DOHH2 (cell line): ENCODE measurements at regions not wholly inside any gene's neighbourhood (a gene's known extent, or its start where the extent isn't known, plus 50 kb on each side); places are given as distances from the start of the nearest gene placed in this dataset.

Experiments used
- EZH2phosphoT487 ChIP-seq: fragments of 200-600 bp; sonication (generic); IDR thresholded peaks from 2 replicates; pipeline ENCODE4 v1.6.1; 2017; ENCODE audit warnings: borderline replicate concordance, mild to moderate bottlenecking, antibody characterized with exemption, low read length, moderate library complexity, mixed read lengths
- TF ChIP-seq, protein P1 (sequence below): fragments of 200-600 bp; sonication (generic); IDR thresholded peaks from one replicate; pipeline ENCODE4 v1.5.1; 2014; ENCODE audit warnings: antibody characterized with exemption, mild to moderate bottlenecking, low read depth, low read length; ENCODE audit not compliant: poor library complexity, severe bottlenecking

DNA sequence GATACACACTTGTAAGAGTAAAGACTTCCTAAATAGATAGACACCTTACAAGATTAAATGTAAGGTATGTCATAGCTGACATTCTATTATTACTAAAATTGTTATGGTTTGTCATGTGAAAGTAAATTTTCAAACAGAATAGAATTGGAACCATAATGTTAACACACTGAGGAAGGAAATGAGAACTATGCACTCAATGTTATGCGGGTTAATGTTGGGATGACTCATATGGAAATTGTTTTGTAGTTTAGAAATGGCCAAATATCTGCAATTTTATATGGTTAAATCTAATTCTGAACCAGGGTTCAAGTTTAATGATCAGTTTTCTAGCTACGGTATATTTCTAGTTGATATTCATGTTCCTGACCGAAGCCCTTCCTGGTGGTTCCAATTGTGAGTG, 214.2 kb upstream of the ADO start:
- TF ChIP-seq, protein P1, sequence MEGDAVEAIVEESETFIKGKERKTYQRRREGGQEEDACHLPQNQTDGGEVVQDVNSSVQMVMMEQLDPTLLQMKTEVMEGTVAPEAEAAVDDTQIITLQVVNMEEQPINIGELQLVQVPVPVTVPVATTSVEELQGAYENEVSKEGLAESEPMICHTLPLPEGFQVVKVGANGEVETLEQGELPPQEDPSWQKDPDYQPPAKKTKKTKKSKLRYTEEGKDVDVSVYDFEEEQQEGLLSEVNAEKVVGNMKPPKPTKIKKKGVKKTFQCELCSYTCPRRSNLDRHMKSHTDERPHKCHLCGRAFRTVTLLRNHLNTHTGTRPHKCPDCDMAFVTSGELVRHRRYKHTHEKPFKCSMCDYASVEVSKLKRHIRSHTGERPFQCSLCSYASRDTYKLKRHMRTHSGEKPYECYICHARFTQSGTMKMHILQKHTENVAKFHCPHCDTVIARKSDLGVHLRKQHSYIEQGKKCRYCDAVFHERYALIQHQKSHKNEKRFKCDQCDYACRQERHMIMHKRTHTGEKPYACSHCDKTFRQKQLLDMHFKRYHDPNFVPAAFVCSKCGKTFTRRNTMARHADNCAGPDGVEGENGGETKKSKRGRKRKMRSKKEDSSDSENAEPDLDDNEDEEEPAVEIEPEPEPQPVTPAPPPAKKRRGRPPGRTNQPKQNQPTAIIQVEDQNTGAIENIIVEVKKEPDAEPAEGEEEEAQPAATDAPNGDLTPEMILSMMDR, result no peak
- TF ChIP-seq EZH2phosphoT487, result no peak
